Neuronal stem cell (in vitro differentiated cells): ENCODE measurements at regions not wholly inside any gene's neighbourhood (a gene's known extent, or its start where the extent isn't known, plus 50 kb on each side); places are given as distances from the start of the nearest gene placed in this dataset.

Experiments
- DNase-seq: peaks from one replicate; pipeline ENCODE4 v3.0.0-alpha.2; 2013; ENCODE audit warnings: low spot score
- H2AFZ ChIP-seq: one replicate; pipeline ENCODE4 v1.6.1; 2013; ENCODE audit warnings: mild to moderate bottlenecking, low read length, inconsistent platforms
- H2AK5ac ChIP-seq: 2 replicates; pipeline ENCODE4 v1.6.1; 2013; ENCODE audit warnings: low read depth, mild to moderate bottlenecking, inconsistent platforms, low read length, moderate library complexity, mixed read lengths
- H2BK120ac ChIP-seq: 2 replicates; pipeline ENCODE4 v1.6.1; 2013; ENCODE audit warnings: low read depth, mild to moderate bottlenecking, inconsistent platforms, low read length, moderate library complexity, mixed read lengths
- H2BK12ac ChIP-seq: one replicate; pipeline ENCODE4 v1.6.1; 2013; ENCODE audit warnings: low read length, inconsistent platforms
- H2BK15ac ChIP-seq: 2 replicates; pipeline ENCODE4 v1.6.1; 2013; ENCODE audit warnings: mild to moderate bottlenecking, low read length, inconsistent platforms, mixed read lengths
- H2BK5ac ChIP-seq: one replicate; pipeline ENCODE4 v1.6.1; 2013; ENCODE audit warnings: inconsistent platforms, mild to moderate bottlenecking, low read length, moderate library complexity
- H3K14ac ChIP-seq: one replicate; pipeline ENCODE4 v1.6.1; 2013; ENCODE audit warnings: low read length, inconsistent platforms
- H3K18ac ChIP-seq: 2 replicates; pipeline ENCODE4 v1.6.1; 2013; ENCODE audit warnings: low read length, inconsistent platforms
- H3K23ac ChIP-seq: 2 replicates; pipeline ENCODE4 v1.6.1; 2013; ENCODE audit warnings: low read depth, mild to moderate bottlenecking, mixed read lengths, low read length, inconsistent platforms; ENCODE audit not compliant: poor library complexity
- H3K27ac ChIP-seq: replicated peaks from 3 replicates; pipeline ENCODE4 v1.5.1; 2013; ENCODE audit warnings: low read length, inconsistent platforms
- H3K27me3 ChIP-seq, 3 experiments: 2 replicates each; pipeline ENCODE4 v1.6.1; 2013; ENCODE audit warnings: low read length in 3 of 3, mild to moderate bottlenecking in 2 of 3, inconsistent platforms in 1 of 3, low read depth in 1 of 3, mixed read lengths in 1 of 3, moderate library complexity in 1 of 3; ENCODE audit not compliant: control insufficient read depth in 3 of 3, insufficient read depth in 3 of 3
- H3K36me3 ChIP-seq, 2 donors: replicated peaks in 1 of 2; 2 replicates each; pipeline ENCODE4 v1.6.1; 2013; ENCODE audit warnings: low read length in 2 of 2; ENCODE audit not compliant: control insufficient read depth in 2 of 2, insufficient read depth in 2 of 2
- H3K4ac ChIP-seq: 2 replicates; pipeline ENCODE4 v1.6.1; 2013; ENCODE audit warnings: inconsistent platforms, mild to moderate bottlenecking, low read length, moderate library complexity
- H3K4me1 ChIP-seq, 2 donors: 1 replicate in 1 of 2; 2 replicates in 1 of 2; pipeline ENCODE4 v1.6.1; 2013; ENCODE audit warnings: low read length in 2 of 2, low read depth in 1 of 2; ENCODE audit not compliant: control insufficient read depth in 2 of 2, insufficient read depth in 1 of 2
- H3K4me2 ChIP-seq: one replicate; pipeline ENCODE4 v1.6.1; 2013; ENCODE audit warnings: mild to moderate bottlenecking, low read length, inconsistent platforms; ENCODE audit not compliant: insufficient read depth, poor library complexity, severe bottlenecking
- H3K4me3 ChIP-seq, 2 donors: 2 replicates each; pipeline ENCODE4 v1.5.1; 2013; ENCODE audit warnings: low read length in 2 of 2, mild to moderate bottlenecking in 2 of 2, inconsistent platforms in 1 of 2, moderate library complexity in 1 of 2
- H3K79me1 ChIP-seq: one replicate; pipeline ENCODE4 v1.6.1; 2013; ENCODE audit warnings: low read depth, mild to moderate bottlenecking, inconsistent platforms, low read length, moderate library complexity
- H3K9ac ChIP-seq: one replicate; pipeline ENCODE4 v1.6.1; 2013; ENCODE audit warnings: mild to moderate bottlenecking, low read depth, low read length, inconsistent platforms; ENCODE audit not compliant: poor library complexity
- H3K9me3 ChIP-seq, 2 donors: replicated peaks in 1 of 2; 2 replicates each; pipeline versions ENCODE3 to v1.6.1; 2013; ENCODE audit warnings: low read length in 2 of 2, mild to moderate bottlenecking in 2 of 2, inconsistent platforms in 1 of 2, low read depth in 1 of 2, mixed read lengths in 1 of 2, moderate library complexity in 1 of 2; ENCODE audit not compliant: control insufficient read depth in 2 of 2, insufficient read depth in 1 of 2
- H4K8ac ChIP-seq: one replicate; pipeline ENCODE4 v1.6.1; 2013; ENCODE audit warnings: low read depth, mild to moderate bottlenecking, inconsistent platforms, low read length, moderate library complexity
- H4K91ac ChIP-seq: one replicate; pipeline ENCODE4 v1.6.1; 2013; ENCODE audit warnings: low read length, low read depth, mild to moderate bottlenecking, inconsistent platforms; ENCODE audit not compliant: poor library complexity
- WGBS, 2 donors: extraction: QIAGEN DNeasy Blood & Tissue Kit; methylation state at CpG; one replicate each; pipeline ENCODE4 v1.1.7; 2013; ENCODE audit warnings: missing lambda C conversion rate in 2 of 2, mixed read lengths in 1 of 2; ENCODE audit not compliant: insufficient read length in 2 of 2, insufficient replicate concordance in 1 of 2; ENCODE audit errors: extremely low coverage in 2 of 2; 5-methylcytosine and 5-hydroxymethylcytosine counted together

GRCh38 chr2:183604065-183604464, 479.8 kb downstream of the NUP35 start:
- no peak for DNase-seq
- Histone ChIP-seq H3K4me1 (no peaks in the 10 kb centered on the region), H2BK120ac (no peak overlapping the region), H2BK12ac (no peak overlapping the region), H3K27me3 (no peaks in the 10 kb centered on the region), H2AK5ac (no peak overlapping the region), H3K23ac (no peak overlapping the region), H3K4me2 (no peak overlapping the region), H4K8ac (no peak overlapping the region), H3K4me3 (no peak overlapping the region), H3K18ac (no peak overlapping the region), H3K9ac (no peak overlapping the region), H3K14ac (no peak overlapping the region), H2AFZ (no peak overlapping the region), H3K4ac (no peak overlapping the region), H3K36me3 (no peaks in the 10 kb centered on the region), H3K79me1 (no peaks in the 10 kb centered on the region), H2BK5ac (no peak overlapping the region), H2BK15ac (no peak overlapping the region), H4K91ac (no peak overlapping the region), H3K27ac (no peak overlapping the region), H3K9me3 (no peaks in the 10 kb centered on the region)
- WGBS, 2 donors = no CpG with 5 or more reads among the region's 5 CpGs

GRCh38 chr2:183605440-183605839, 481.2 kb downstream of the NUP35 start:
- Histone ChIP-seq H3K27ac (no peak overlapping the region), H4K8ac (no peak overlapping the region), H3K14ac (no peak overlapping the region), H3K9me3 (no peaks in the 10 kb centered on the region), H2BK15ac (no peak overlapping the region), H3K4me2 (no peak overlapping the region), H2BK120ac (no peak overlapping the region), H3K9ac (no peak overlapping the region), H3K4ac (no peak overlapping the region), H3K4me3 (no peak overlapping the region), H3K36me3 (no peaks in the 10 kb centered on the region), H3K18ac (no peak overlapping the region), H3K23ac (no peak overlapping the region), H3K79me1 (no peaks in the 10 kb centered on the region), H3K27me3 (no peaks in the 10 kb centered on the region), H2AK5ac (no peak overlapping the region), H3K4me1 (no peaks in the 10 kb centered on the region), H2BK12ac (no peak overlapping the region), H2AFZ (no peak overlapping the region), H4K91ac (no peak overlapping the region), H2BK5ac (no peak overlapping the region)
- no CpG with 5 or more reads among the region's 3 CpGs for WGBS, 2 donors
- DNase-seq = no peak

- Histone ChIP-seq H4K8ac (no peak overlapping the region), H2BK12ac (no peak overlapping the region), H3K27me3 (no peaks in the 10 kb centered on the region), H3K14ac (no peak overlapping the region), H3K27ac (no peak overlapping the region), H2BK15ac (no peak overlapping the region), H3K4me2 (no peak overlapping the region), H3K18ac (no peak overlapping the region), H3K4ac (no peak overlapping the region), H3K4me3 (no peak overlapping the region), H2BK120ac (no peak overlapping the region), H3K9me3 (no peaks in the 10 kb centered on the region), H2AK5ac (no peak overlapping the region), H3K4me1 (peaks cover 0 to 2% of the 10 kb centered on the region in 2 donors), H3K9ac (no peak overlapping the region), H3K23ac (no peak overlapping the region), H2AFZ (no peak overlapping the region), H3K79me1 (no peaks in the 10 kb centered on the region), H3K36me3 (no peaks in the 10 kb centered on the region), H2BK5ac (no peak overlapping the region), H4K91ac (no peak overlapping the region)
- no CpG with 5 or more reads among the region's 2 CpGs for WGBS, 2 donors
- no peak for DNase-seq
These were observed 481.9 kb downstream of the NUP35 start for GRCh38 chr2:183606022-183606717.

GRCh38 chr2:183606718-183607085, 482.5 kb downstream of the NUP35 start:
- Histone ChIP-seq H3K4ac (no peak overlapping the region), H3K23ac (no peak overlapping the region), H4K91ac (no peak overlapping the region), H3K27ac (no peak overlapping the region), H2AFZ (no peak overlapping the region), H2BK15ac (no peak overlapping the region), H2BK12ac (no peak overlapping the region), H3K9ac (no peak overlapping the region), H3K27me3 (no peaks in the 10 kb centered on the region), H3K36me3 (no peaks in the 10 kb centered on the region), H3K79me1 (no peaks in the 10 kb centered on the region), H3K4me3 (no peak overlapping the region), H2AK5ac (no peak overlapping the region), H3K4me1 (peaks cover 0 to 2% of the 10 kb centered on the region in 2 donors), H2BK120ac (no peak overlapping the region), H2BK5ac (no peak overlapping the region), H3K18ac (no peak overlapping the region), H3K9me3 (no peaks in the 10 kb centered on the region), H4K8ac (no peak overlapping the region), H3K4me2 (no peak overlapping the region), H3K14ac (no peak overlapping the region)
- no CpG with 5 or more reads among the region's 3 CpGs for WGBS, 2 donors
- no peak for DNase-seq
